ENCODE measurements at regions not wholly inside any gene's neighbourhood (a gene's known extent, or its start where the extent isn't known, plus 50 kb on each side); places are given as distances from the start of the nearest gene placed in this dataset.
"Not testable (repeated sequence)": the region's sequence is repeated elsewhere in the genome, so short reads cannot be mapped to it uniquely, and the experiment has no call there.

GRCh38 chr9:91512235-91512634 lies 88.6 kb upstream of the NFIL3 start:
- DNase-seq, result not testable (repeated sequence)

- no peak for DNase-seq
These were observed 80.0 kb upstream of the NFIL3 start for GRCh38 chr9:91503673-91504081.

- DNase-seq, result no peak
These were observed 79.5 kb upstream of the NFIL3 start for GRCh38 chr9:91502913-91503672.

- no peak for DNase-seq
These were observed 78.8 kb upstream of the NFIL3 start for GRCh38 chr9:91502475-91502874.

- DNase-seq, result peak; percentile 74
These were observed 76.9 kb upstream of the NFIL3 start for GRCh38 chr9:91500509-91501014.

GRCh38 chr9:91496351-91496750 lies 72.7 kb upstream of the NFIL3 start:
- DNase-seq, result no peak

- DNase-seq, result peak; percentile 85
These were observed 71.8 kb upstream of the NFIL3 start for GRCh38 chr9:91495450-91495849.

- no peak for DNase-seq
These were observed 71.1 kb upstream of the NFIL3 start for GRCh38 chr9:91494751-91495150.

GRCh38 chr9:91492237-91492636 lies 68.6 kb upstream of the NFIL3 start:
- no peak for DNase-seq

GRCh38 chr9:91491624-91492023 lies 68.0 kb upstream of the NFIL3 start:
- DNase-seq, result no peak

- no peak for DNase-seq
These were observed 65.8 kb upstream of the NFIL3 start for GRCh38 chr9:91489361-91489899.

GRCh38 chr9:91488341-91488740 lies 64.7 kb upstream of the NFIL3 start:
- no peak for DNase-seq

- no peak for DNase-seq
These were observed 63.3 kb upstream of the NFIL3 start for GRCh38 chr9:91486699-91487497.

GRCh38 chr9:91485006-91485405 lies 61.4 kb upstream of the NFIL3 start:
- no peak for DNase-seq

- DNase-seq, result no peak
These were observed 60.2 kb upstream of the NFIL3 start for GRCh38 chr9:91483835-91484234.

GRCh38 chr9:91483189-91483691 lies 59.6 kb upstream of the NFIL3 start:
- DNase-seq, result no peak

GRCh38 chr9:91481972-91482371 lies 58.3 kb upstream of the NFIL3 start:
- DNase-seq, result no peak

- no peak for DNase-seq
These were observed 53.5 kb upstream of the NFIL3 start for GRCh38 chr9:91477106-91477505.

GRCh38 chr9:91474656-91475055 lies 51.0 kb upstream of the NFIL3 start:
- no peak for DNase-seq
